WTC11 (cell line): ENCODE measurements at regions not wholly inside any gene's neighbourhood (a gene's known extent, or its start where the extent isn't known, plus 50 kb on each side); places are given as distances from the start of the nearest gene placed in this dataset.

Experiments used
- CTCF ChIP-seq: fragments of 200-600 bp; IDR thresholded peaks from 2 replicates; pipeline ENCODE4 v1.8.0; 2022; ENCODE audit warnings: antibody characterized with exemption
- E2F1 ChIP-seq: sonication (generic); formaldehyde crosslinking; IDR thresholded peaks from 2 replicates; pipeline ENCODE4 v1.8.0; 2022; ENCODE audit warnings: mild to moderate bottlenecking, missing genetic modification reagents

GRCh38 chr18:72630991-72631390 is 86.8 kb upstream of the CBLN2 start:
- TF ChIP-seq CTCF (no peak), E2F1 (CRISPR knock-in tag) (no peak)
